WI38 (cell line): ENCODE measurements at regions not wholly inside any gene's neighbourhood (a gene's known extent, or its start where the extent isn't known, plus 50 kb on each side); places are given as distances from the start of the nearest gene placed in this dataset.

Experiments used
- H3K4me3 ChIP-seq: 2 replicates; pipeline ENCODE4 v1.5.1; 2011; ENCODE audit warnings: low read depth, mild to moderate bottlenecking, control low read depth, low read length
- CTCF ChIP-seq: IDR thresholded peaks from 2 replicates; pipeline ENCODE4 v1.5.1; 2012; ENCODE audit warnings: low read depth, mild to moderate bottlenecking, control low read depth, low read length

GRCh38 chr2:37872192-37872750, 52.8 kb upstream of the RMDN2 start:
- TF ChIP-seq CTCF: no peak
- no peak overlapping the region for H3K4me3 ChIP-seq

GRCh38 chr2:37873229-37873628, 51.9 kb upstream of the RMDN2 start:
- no peak for TF ChIP-seq CTCF
- H3K4me3 ChIP-seq: no peak overlapping the region

- no peak for TF ChIP-seq CTCF
These were observed 51.2 kb upstream of the RMDN2 start for GRCh38 chr2:37873749-37874330.

GRCh38 chr2:37874470-37874869, 50.6 kb upstream of the RMDN2 start:
- no peak overlapping the region for H3K4me3 ChIP-seq
- TF ChIP-seq CTCF: no peak

More at GRCh38 chr2:37873749-37874330, 51.2 kb upstream of the RMDN2 start:
- H3K4me3 ChIP-seq: no peak overlapping the region
